ENCODE measurements at regions not wholly inside any gene's neighbourhood (a gene's known extent, or its start where the extent isn't known, plus 50 kb on each side); places are given as distances from the start of the nearest gene placed in this dataset.
"Not testable (repeated sequence)": the region's sequence is repeated elsewhere in the genome, so short reads cannot be mapped to it uniquely, and the experiment has no call there.

DNA sequence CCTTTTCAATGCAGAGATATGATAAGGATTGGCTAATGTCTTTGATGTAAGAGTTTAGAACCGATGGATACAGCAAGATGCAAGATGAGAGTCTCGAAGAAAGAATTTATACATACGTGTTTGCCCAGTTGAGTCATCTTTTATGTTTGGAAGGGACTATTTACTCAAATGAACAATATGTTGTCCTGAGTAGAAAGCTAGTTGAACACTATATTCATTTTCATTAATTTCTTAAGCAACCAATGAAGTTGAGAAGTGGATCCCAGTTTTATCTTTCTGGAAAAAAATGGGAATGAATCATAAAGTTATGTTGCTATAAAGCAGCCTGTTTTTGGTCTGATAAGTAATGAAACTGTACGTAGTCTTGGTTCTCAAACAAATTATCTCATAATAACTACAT is 1431.7 kb upstream of the FLRT2 start:
- TF ChIP-seq, protein P1, sequence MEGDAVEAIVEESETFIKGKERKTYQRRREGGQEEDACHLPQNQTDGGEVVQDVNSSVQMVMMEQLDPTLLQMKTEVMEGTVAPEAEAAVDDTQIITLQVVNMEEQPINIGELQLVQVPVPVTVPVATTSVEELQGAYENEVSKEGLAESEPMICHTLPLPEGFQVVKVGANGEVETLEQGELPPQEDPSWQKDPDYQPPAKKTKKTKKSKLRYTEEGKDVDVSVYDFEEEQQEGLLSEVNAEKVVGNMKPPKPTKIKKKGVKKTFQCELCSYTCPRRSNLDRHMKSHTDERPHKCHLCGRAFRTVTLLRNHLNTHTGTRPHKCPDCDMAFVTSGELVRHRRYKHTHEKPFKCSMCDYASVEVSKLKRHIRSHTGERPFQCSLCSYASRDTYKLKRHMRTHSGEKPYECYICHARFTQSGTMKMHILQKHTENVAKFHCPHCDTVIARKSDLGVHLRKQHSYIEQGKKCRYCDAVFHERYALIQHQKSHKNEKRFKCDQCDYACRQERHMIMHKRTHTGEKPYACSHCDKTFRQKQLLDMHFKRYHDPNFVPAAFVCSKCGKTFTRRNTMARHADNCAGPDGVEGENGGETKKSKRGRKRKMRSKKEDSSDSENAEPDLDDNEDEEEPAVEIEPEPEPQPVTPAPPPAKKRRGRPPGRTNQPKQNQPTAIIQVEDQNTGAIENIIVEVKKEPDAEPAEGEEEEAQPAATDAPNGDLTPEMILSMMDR (IDR thresholded peaks at IDR 0.05): no peak
- Mint-ChIP-seq H3K4me3 (ENCODE audit: unreplicated experiment) (no peak overlapping the region), H3K27me3 (ENCODE audit: unreplicated experiment) (no peaks in the 10 kb centered on the region), H3K9me3 (ENCODE audit: unreplicated experiment) (peaks cover 4% of the 10 kb centered on the region), H3K4me1 (ENCODE audit: unreplicated experiment) (peaks cover 11% of the 10 kb centered on the region), H3K27ac (ENCODE audit: unreplicated experiment) (no peak overlapping the region), H3K36me3 (ENCODE audit: unreplicated experiment) (peaks cover 1% of the 10 kb centered on the region)
- DNase-seq (ENCODE audit: extremely low spot score, unreplicated experiment): no peak

DNA sequence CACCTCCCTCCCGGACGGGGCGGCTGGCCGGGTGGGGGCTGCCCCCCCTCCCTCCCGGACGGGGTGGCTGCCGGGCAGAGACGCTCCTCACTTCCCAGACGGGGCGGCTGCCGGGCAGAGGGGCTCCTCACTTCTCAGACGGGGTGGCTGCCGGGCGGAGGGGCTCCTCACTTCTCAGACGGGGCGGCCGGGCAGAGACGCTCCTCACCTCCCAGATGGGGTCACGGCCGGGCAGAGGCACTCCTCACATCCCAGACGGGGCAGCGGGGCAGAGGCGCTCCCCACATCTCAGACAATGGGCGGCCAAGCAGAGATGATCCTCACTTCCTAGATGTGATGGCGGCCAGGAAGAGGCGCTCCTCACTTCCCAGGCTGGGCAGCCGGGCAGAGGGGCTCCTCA is 1430.4 kb upstream of the FLRT2 start:
- not testable (repeated sequence) for H3K4me3 Mint-ChIP-seq (ENCODE audit: unreplicated experiment); H3K36me3 Mint-ChIP-seq (ENCODE audit: unreplicated experiment); DNase-seq (ENCODE audit: extremely low spot score, unreplicated experiment); H3K9me3 Mint-ChIP-seq (ENCODE audit: unreplicated experiment); H3K27me3 Mint-ChIP-seq (ENCODE audit: unreplicated experiment); H3K27ac Mint-ChIP-seq (ENCODE audit: unreplicated experiment)
- H3K4me1 Mint-ChIP-seq (ENCODE audit: unreplicated experiment): peaks cover 11% of the 10 kb centered on the region

DNA sequence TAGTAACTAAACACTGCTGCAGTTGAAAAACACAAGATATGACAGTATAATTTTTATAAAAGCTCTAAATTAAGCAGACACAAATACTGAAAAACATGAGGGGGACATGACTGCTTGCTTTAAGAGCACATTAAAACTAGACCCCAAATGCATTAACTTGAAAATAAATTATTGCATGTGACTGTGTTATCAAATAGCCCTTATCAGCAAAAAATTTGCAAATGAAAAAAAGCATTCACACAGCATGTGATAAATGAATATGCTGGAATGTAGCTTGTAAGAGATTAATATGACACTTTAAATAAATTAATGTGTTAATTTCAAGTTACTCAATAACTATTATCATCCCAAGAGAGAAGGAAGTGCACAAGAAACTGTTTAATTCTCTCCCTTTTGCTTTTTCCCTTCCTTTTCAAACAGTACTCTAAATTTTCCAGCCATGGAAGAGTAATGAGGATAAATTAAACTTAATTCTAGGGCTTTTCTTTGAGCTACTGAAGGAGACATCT is 1422.1 kb upstream of the FLRT2 start:
- TF ChIP-seq, protein P1 (IDR thresholded peaks at IDR 0.05): no peak

DNA sequence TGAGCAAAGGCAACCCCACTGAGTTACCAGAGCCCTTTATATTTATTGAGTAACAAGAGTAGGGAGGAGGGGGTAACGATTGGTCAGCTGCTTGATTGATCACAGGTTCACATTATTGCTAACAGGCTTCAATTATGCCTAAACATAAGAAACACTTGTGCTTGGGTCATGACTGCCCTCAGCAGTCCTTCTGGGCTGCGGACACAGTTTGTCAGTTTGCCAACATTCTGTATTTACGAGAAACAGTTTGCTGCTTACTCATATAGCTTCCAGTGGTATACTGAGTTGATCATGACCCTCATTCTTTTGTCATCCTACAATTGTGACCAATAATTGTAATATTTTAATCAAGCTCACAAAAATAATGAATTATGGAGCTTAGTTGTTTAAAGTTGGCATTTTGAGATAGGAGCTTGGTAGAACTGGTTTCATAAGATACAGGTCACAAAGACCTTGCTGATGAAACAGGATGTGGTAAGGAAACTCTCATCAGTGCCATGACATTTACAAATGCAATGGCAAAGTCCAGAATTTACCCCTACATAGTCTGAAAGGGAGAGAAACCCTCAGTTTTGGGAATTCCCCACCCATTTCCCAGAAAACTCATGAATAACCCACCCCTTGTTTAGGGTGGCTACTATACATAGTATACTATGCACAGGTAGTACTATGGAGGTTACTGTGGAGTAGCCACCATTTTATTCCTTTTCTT is 1421.0 kb upstream of the FLRT2 start:
- no peak overlapping the region for H3K4me3 Mint-ChIP-seq (ENCODE audit: unreplicated experiment)

More for the DNA sequence above, 1422.1 kb upstream of the FLRT2 start:
- no peak for DNase-seq (ENCODE audit: extremely low spot score, unreplicated experiment)
- Mint-ChIP-seq H3K4me3 (ENCODE audit: unreplicated experiment) (no peak overlapping the region), H3K27me3 (ENCODE audit: unreplicated experiment) (no peaks in the 10 kb centered on the region), H3K9me3 (ENCODE audit: unreplicated experiment) (no peaks in the 10 kb centered on the region), H3K4me1 (ENCODE audit: unreplicated experiment) (no peaks in the 10 kb centered on the region), H3K36me3 (ENCODE audit: unreplicated experiment) (no peaks in the 10 kb centered on the region), H3K27ac (ENCODE audit: unreplicated experiment) (no peak overlapping the region)

DNA sequence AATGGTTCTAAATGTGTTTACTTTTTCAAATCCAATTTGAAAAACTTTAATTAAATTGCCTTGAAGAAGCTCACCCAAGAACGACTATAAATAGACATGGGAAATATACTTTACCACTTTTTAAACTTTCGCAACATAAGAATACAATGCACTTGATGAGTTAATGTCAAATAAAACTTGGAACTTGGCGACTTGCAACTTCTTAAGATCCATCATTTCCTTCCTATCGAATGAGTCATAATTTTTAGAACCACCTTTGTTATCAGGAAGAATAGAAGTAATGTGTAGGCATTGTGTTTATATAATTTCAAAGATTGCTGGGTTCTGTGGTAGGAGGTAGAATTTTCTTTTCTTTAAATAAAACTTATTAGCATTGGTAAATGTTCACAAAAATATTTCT is 1417.4 kb upstream of the FLRT2 start:
- TF ChIP-seq, protein P1 (IDR thresholded peaks at IDR 0.05): no peak
- H3K27me3 Mint-ChIP-seq (ENCODE audit: unreplicated experiment): no peaks in the 10 kb centered on the region
- no peak overlapping the region for H3K27ac Mint-ChIP-seq (ENCODE audit: unreplicated experiment)
- no peak for DNase-seq (ENCODE audit: extremely low spot score, unreplicated experiment)
- H3K36me3 Mint-ChIP-seq (ENCODE audit: unreplicated experiment): no peaks in the 10 kb centered on the region
- no peaks in the 10 kb centered on the region for H3K9me3 Mint-ChIP-seq (ENCODE audit: unreplicated experiment)
- no peak overlapping the region for H3K4me3 Mint-ChIP-seq (ENCODE audit: unreplicated experiment)
- no peaks in the 10 kb centered on the region for H3K4me1 Mint-ChIP-seq (ENCODE audit: unreplicated experiment)

More for the DNA sequence above, 1421.0 kb upstream of the FLRT2 start:
- no peaks in the 10 kb centered on the region for H3K27me3 Mint-ChIP-seq (ENCODE audit: unreplicated experiment)
- H3K36me3 Mint-ChIP-seq (ENCODE audit: unreplicated experiment): no peaks in the 10 kb centered on the region
- H3K9me3 Mint-ChIP-seq (ENCODE audit: unreplicated experiment): no peaks in the 10 kb centered on the region
- TF ChIP-seq, protein P1 (IDR thresholded peaks at IDR 0.05): no peak
- no peak overlapping the region for H3K27ac Mint-ChIP-seq (ENCODE audit: unreplicated experiment)
- no peak for DNase-seq (ENCODE audit: extremely low spot score, unreplicated experiment)
- no peaks in the 10 kb centered on the region for H3K4me1 Mint-ChIP-seq (ENCODE audit: unreplicated experiment)

All from osteocyte (in vitro differentiated cells).